Nephron progenitor cell (in vitro differentiated cells): ENCODE measurements at regions not wholly inside any gene's neighbourhood (a gene's known extent, or its start where the extent isn't known, plus 50 kb on each side); places are given as distances from the start of the nearest gene placed in this dataset.
A peak's percentile ranks its signal among the peaks of the same experiment; 100 is the strongest.

ENCODE experiments used
- DNase-seq: peaks from one replicate; pipeline ENCODE4 v3.0.0; 2021
- H3K27ac Mint-ChIP-seq: 2 replicates; pipeline ENCODE4 v1.8.0; 2021; ENCODE audit warnings: mild to moderate bottlenecking, moderate library complexity, mixed read lengths
- H3K27me3 Mint-ChIP-seq: 2 replicates; pipeline ENCODE4 v1.8.0; 2021; ENCODE audit warnings: mild to moderate bottlenecking, low read depth, mixed read lengths; ENCODE audit not compliant: poor library complexity
- H3K36me3 Mint-ChIP-seq: 2 replicates; pipeline ENCODE4 v1.8.0; 2021; ENCODE audit warnings: low read depth, mixed read lengths
- H3K4me1 Mint-ChIP-seq: 2 replicates; pipeline ENCODE4 v1.8.0; 2021; ENCODE audit warnings: mixed read lengths
- H3K4me3 Mint-ChIP-seq: 2 replicates; pipeline ENCODE4 v1.8.0; 2021; ENCODE audit warnings: mild to moderate bottlenecking, moderate library complexity, mixed read lengths
- H3K9me3 Mint-ChIP-seq: 2 replicates; pipeline ENCODE4 v1.8.0; 2021; ENCODE audit warnings: mild to moderate bottlenecking, moderate library complexity, mixed read lengths
- TF ChIP-seq, protein P1 (sequence below): fragments of 200-600 bp; sonication (generic); IDR thresholded peaks from 2 replicates; pipeline ENCODE4 v1.5.0; 2021; ENCODE audit warnings: antibody characterized with exemption

DNA sequence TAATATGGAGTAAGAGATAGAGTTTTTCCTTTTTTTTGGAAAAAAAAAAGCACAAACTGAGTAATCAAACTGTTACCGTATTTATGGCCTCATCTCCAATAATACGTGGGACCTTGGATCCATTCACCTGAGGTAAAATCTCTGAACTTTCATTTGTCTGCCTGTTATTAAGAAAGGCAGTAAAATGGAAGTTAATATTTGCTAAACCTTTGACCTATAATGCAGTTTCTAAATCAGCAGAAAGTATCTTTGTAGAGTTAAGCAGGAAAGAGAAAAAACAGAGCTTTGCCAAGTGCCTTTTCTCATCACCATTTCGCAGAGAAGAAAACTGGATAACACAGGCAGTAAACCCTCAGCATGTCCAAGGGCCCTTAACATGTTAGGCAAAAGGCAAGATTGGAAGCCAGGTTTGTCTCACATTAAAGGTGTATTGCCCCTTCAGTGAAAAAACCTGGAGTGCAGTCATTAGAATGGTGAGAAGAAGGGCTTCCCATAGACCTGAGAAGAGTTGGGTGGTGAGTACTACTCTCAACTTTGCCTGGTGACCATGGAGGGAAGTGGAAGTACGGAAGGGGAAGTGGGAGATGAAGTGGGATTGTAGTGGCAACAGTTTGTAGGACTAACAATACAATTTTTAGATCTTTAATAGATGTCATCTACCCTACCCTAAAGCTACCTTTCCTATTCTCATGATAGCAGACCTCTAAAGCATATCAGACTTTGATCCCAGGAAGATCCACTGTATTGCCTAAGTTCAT, 65.4 kb upstream of the GRAMD2B start:
- Mint-ChIP-seq H3K27ac (no peak overlapping the region), H3K36me3 (no peaks in the 10 kb centered on the region), H3K4me3 (no peak overlapping the region), H3K4me1 (peaks cover 38% of the 10 kb centered on the region), H3K9me3 (peaks cover 6% of the 10 kb centered on the region), H3K27me3 (peaks cover 3% of the 10 kb centered on the region)
- no peak for DNase-seq
- TF ChIP-seq, protein P1, sequence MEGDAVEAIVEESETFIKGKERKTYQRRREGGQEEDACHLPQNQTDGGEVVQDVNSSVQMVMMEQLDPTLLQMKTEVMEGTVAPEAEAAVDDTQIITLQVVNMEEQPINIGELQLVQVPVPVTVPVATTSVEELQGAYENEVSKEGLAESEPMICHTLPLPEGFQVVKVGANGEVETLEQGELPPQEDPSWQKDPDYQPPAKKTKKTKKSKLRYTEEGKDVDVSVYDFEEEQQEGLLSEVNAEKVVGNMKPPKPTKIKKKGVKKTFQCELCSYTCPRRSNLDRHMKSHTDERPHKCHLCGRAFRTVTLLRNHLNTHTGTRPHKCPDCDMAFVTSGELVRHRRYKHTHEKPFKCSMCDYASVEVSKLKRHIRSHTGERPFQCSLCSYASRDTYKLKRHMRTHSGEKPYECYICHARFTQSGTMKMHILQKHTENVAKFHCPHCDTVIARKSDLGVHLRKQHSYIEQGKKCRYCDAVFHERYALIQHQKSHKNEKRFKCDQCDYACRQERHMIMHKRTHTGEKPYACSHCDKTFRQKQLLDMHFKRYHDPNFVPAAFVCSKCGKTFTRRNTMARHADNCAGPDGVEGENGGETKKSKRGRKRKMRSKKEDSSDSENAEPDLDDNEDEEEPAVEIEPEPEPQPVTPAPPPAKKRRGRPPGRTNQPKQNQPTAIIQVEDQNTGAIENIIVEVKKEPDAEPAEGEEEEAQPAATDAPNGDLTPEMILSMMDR, result no peak

DNA sequence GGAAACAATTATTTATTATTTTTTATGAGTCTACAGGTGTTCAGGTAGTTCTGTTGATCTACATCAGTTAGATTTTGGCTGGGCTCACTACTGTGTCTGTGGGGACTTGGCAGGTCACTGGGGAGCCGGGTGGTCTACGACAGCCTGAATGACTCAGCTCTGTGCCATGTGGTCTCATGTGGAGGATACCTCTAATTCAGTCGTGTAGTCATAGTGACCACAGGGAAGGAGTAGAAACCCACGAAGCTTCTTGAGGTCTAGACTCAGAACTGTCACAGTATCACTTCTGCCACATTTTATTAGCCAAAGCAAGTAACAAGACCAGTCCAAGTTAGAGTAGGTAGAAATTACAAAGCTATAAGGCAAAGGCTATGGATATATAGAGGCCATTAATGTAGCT, 64.7 kb upstream of the GRAMD2B start:
- no peak overlapping the region for H3K27ac Mint-ChIP-seq
- H3K36me3 Mint-ChIP-seq, result no peaks in the 10 kb centered on the region
- no peak overlapping the region for H3K4me3 Mint-ChIP-seq
- peaks cover 3% of the 10 kb centered on the region for H3K27me3 Mint-ChIP-seq
- H3K4me1 Mint-ChIP-seq, result peaks cover 30% of the 10 kb centered on the region
- TF ChIP-seq, protein P1, result no peak
- DNase-seq, result no peak
- H3K9me3 Mint-ChIP-seq, result peaks cover 12% of the 10 kb centered on the region

DNA sequence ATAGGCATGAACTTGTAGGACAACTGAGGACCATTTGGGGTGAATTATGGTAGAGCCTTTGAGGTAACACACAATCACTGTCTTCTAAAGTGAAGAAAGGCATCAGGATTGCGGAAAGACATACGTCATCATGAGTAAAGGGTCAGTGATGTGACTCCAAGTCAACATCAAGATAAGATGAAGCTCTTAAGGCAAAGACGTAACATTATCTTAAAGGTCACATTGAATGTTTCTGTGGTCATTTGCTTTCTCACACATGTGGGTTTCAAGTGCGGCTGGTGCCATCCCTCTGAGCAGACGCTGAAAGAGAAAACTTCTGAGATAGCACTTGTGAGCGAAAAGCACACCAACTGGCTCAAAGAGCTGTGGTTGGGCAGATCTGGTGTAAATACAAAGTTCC, 63.3 kb upstream of the GRAMD2B start:
- Mint-ChIP-seq H3K4me1 (peaks cover 34% of the 10 kb centered on the region), H3K27me3 (peaks cover 3% of the 10 kb centered on the region), H3K36me3 (no peaks in the 10 kb centered on the region), H3K27ac (peak overlapping the region; percentile 15), H3K9me3 (peaks cover 14% of the 10 kb centered on the region), H3K4me3 (no peak overlapping the region)
- TF ChIP-seq, protein P1, result no peak
- DNase-seq, result no peak

- DNase-seq, result no peak
- H3K4me3 Mint-ChIP-seq, result no peak overlapping the region
- TF ChIP-seq, protein P1, result no peak
- H3K27ac Mint-ChIP-seq, result no peak overlapping the region
- H3K9me3 Mint-ChIP-seq, result peaks cover 14% of the 10 kb centered on the region
- no peaks in the 10 kb centered on the region for H3K36me3 Mint-ChIP-seq
- H3K4me1 Mint-ChIP-seq, result peaks cover 39% of the 10 kb centered on the region
- H3K27me3 Mint-ChIP-seq, result peaks cover 3% of the 10 kb centered on the region
These were observed 62.7 kb upstream of the GRAMD2B start for GRCh38 chr5:126360467-126360866.

DNA sequence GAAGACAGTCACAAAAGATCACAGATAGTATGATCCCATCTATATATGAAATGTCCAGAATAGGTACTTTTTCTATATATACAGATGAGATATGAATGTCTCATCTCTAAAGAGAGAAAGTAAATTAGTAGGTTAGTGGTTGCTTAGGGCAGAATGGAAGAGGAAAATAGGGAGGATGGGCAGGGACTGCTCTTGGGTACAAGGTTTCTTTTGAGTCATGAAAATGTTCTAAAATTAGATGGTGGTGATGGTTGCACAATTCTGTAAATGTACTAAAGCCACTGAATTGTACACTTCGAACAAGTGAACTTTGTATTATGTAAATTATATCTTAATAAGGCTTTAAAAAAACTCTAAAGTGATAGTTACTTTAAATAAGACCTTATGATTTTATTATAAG, 59.6 kb upstream of the GRAMD2B start:
- H3K27me3 Mint-ChIP-seq, result no peaks in the 10 kb centered on the region
- no peak for DNase-seq
- no peaks in the 10 kb centered on the region for H3K36me3 Mint-ChIP-seq
- H3K4me3 Mint-ChIP-seq, result no peak overlapping the region
- H3K27ac Mint-ChIP-seq, result no peak overlapping the region
- peaks cover 61% of the 10 kb centered on the region for H3K4me1 Mint-ChIP-seq
- TF ChIP-seq, protein P1, result no peak
- peaks cover 17% of the 10 kb centered on the region for H3K9me3 Mint-ChIP-seq

GRCh38 chr5:126364206-126364902, 58.9 kb upstream of the GRAMD2B start:
- Mint-ChIP-seq H3K9me3 (peaks cover 17% of the 10 kb centered on the region), H3K27me3 (no peaks in the 10 kb centered on the region), H3K4me1 (peaks cover 66% of the 10 kb centered on the region), H3K4me3 (no peak overlapping the region), H3K27ac (no peak overlapping the region), H3K36me3 (no peaks in the 10 kb centered on the region)
- TF ChIP-seq, protein P1, result no peak
- DNase-seq, result no peak
